Esophagus muscularis mucosa (tissue), 4 donors: ENCODE measurements at regions not wholly inside any gene's neighbourhood (a gene's known extent, or its start where the extent isn't known, plus 50 kb on each side); places are given as distances from the start of the nearest gene placed in this dataset.

Experiments
- DNase-seq: peaks from one replicate; pipeline ENCODE4 v3.0.0-alpha.2; 2017; ENCODE audit errors: extremely low spot score
- H3K27ac ChIP-seq, 4 donors: fragments of 200-600 bp; sonication (generic); replicated peaks in 1 of 4; 1 replicate in 3 of 4; 2 replicates in 1 of 4; pipeline ENCODE4 v1.5.1; 2016 to 2019; ENCODE audit warnings: mild to moderate bottlenecking in 1 of 4
- H3K27me3 ChIP-seq, 4 donors: fragments of 200-600 bp; sonication (generic); one replicate each; pipeline versions ENCODE4 v1.5.1 to v1.6.0; 2016 to 2019
- H3K36me3 ChIP-seq, 4 donors: fragments of 200-600 bp; sonication (generic); one replicate each; pipeline ENCODE4 v1.5.1; 2016 to 2019
- H3K4me1 ChIP-seq, 4 donors: fragments of 200-600 bp; sonication (generic); one replicate each; pipeline ENCODE4 v1.5.1; 2016 to 2019
- H3K4me3 ChIP-seq, 4 donors: fragments of 200-600 bp; sonication (generic); 1 replicate in 2 of 4; 2 replicates in 2 of 4; pipeline ENCODE4 v1.5.1; 2016 to 2019; ENCODE audit warnings: mild to moderate bottlenecking in 4 of 4, moderate library complexity in 1 of 4
- H3K9me3 ChIP-seq, 4 donors: fragments of 200-600 bp; sonication (generic); 1 replicate in 3 of 4; 2 replicates in 1 of 4; pipeline ENCODE4 v1.5.1; 2016 to 2019
- CTCF ChIP-seq, 3 experiments: fragments of 200-600 bp in 2 of 3; fragments of 450-650 bp in 1 of 3; sonication (generic) in 2 of 3; IDR thresholded peaks; one replicate each; pipeline ENCODE4 v1.5.1; 2017 to 2019; ENCODE audit warnings: antibody characterized with exemption in 3 of 3, mild to moderate bottlenecking in 2 of 3, moderate library complexity in 1 of 3
- EP300 ChIP-seq: sonication (generic); formaldehyde crosslinking; IDR thresholded peaks from one replicate; pipeline ENCODE4 v1.6.1; 2017; ENCODE audit warnings: antibody characterized with exemption
- POLR2A ChIP-seq: fragments of 450-650 bp; IDR thresholded peaks from one replicate; pipeline ENCODE4 v1.6.1; 2017; ENCODE audit warnings: antibody characterized with exemption, moderate library complexity, mild to moderate bottlenecking, low read depth
- POLR2AphosphoS5 ChIP-seq, 2 donors: sonication (generic); formaldehyde crosslinking; IDR thresholded peaks; one replicate each; pipeline ENCODE4 v1.6.1; 2017; ENCODE audit warnings: antibody characterized with exemption in 2 of 2
- WGBS: methylation state at CpG from one replicate; pipeline ENCODE4 v1.1.5; 2018; 5-methylcytosine and 5-hydroxymethylcytosine counted together
- intact Hi-C: fragments of 100-400 bp; cut with DNase I; formaldehyde crosslinking; loops from one replicate; pipeline ENCODE4 v1.15.1; 2023

- peaks cover 0 to 26% (median 17%) of the 10 kb centered on the region in 4 donors for H3K4me1 ChIP-seq
- H3K9me3 ChIP-seq, result no peaks in the 10 kb centered on the region
- no peak overlapping the region for H3K27ac ChIP-seq
- intact Hi-C loops, result no loop called here
- no peak overlapping the region for H3K4me3 ChIP-seq
- no peaks in the 10 kb centered on the region for H3K27me3 ChIP-seq
- TF ChIP-seq POLR2A, result no peak
- TF ChIP-seq POLR2AphosphoS5 (IDR thresholded peaks at IDR 0.05), result no peak
- TF ChIP-seq CTCF (IDR thresholded peaks at IDR 0.05), result no peak
- TF ChIP-seq EP300, result no peak
- H3K36me3 ChIP-seq, result no peaks in the 10 kb centered on the region
- 74% methylated on average over 9 of the region's 9 CpGs for WGBS
- DNase-seq, result no peak
These were observed 96.9 kb upstream of the ADTRP start for GRCh38 chr6:11875325-11876109.

DNA sequence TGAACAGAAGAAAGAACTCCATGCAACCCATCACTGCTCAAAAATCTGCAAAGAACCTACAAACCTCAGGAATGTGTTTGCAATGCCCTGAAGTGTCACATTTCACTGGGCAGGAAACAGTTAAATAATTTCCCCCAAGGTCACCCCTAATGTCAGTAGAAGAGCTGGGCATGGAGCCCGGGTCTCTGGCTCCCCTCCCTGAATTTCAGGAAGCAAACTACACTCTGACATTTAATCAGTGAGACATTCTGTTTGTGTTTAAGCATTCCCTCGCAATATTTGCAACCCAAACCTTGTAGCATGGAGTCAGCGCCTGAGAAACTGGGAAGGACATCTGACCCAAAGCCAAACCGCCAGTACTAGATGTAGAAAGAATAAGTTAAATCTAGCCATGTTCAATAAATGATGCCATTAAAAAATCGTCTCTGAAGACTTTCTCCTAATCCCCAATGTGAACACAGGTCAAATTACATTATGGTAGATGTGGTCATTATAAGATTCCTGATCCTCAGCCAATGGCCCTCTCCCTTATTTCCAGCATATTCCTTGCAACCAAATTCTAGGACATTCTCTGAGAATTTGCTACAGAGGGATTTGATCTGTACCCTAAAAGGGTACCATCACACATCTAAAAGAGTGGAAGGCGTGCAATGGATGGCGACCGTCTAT, 91.2 kb upstream of the ADTRP start:
- Histone ChIP-seq H3K36me3 (no peaks in the 10 kb centered on the region), H3K9me3 (no peaks in the 10 kb centered on the region), H3K27ac (no peak overlapping the region), H3K4me3 (no peak overlapping the region), H3K4me1 (peaks cover 6 to 15% (median 14%) of the 10 kb centered on the region in 4 donors), H3K27me3 (no peaks in the 10 kb centered on the region)
- no peak for TF ChIP-seq POLR2A
- no peak for TF ChIP-seq POLR2AphosphoS5 (IDR thresholded peaks at IDR 0.05)
- no peak for TF ChIP-seq EP300
- no peak for TF ChIP-seq CTCF (IDR thresholded peaks at IDR 0.05)
- no peak for DNase-seq
- intact Hi-C loops, result no loop called here
- 50% methylated on average over 8 of the region's 8 CpGs for WGBS

DNA sequence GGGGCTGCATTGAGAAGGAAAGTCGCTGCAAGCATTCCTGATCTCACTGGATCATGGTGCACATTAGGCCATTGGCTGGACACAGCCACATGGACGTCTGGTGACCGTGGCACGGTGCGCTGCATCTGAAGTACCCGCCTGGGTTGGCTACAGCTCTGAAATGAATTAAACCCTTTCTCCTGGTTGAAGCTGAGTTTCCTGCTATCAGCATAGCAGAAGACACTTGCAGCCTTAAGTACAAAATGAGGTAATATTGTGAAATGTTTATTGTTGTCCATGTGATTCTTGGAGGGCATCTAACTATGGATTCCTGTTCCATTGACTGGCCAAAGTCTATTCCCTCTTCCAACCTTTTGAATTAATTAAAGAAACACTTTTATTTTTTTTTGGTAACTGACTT, 89.8 kb upstream of the ADTRP start:
- Histone ChIP-seq H3K4me1 (peaks cover 6 to 15% (median 14%) of the 10 kb centered on the region in 4 donors), H3K9me3 (no peaks in the 10 kb centered on the region), H3K4me3 (no peak overlapping the region), H3K27me3 (no peaks in the 10 kb centered on the region), H3K36me3 (no peaks in the 10 kb centered on the region), H3K27ac (no peak overlapping the region)
- TF ChIP-seq EP300 (no peak), POLR2A (no peak), POLR2AphosphoS5 (IDR thresholded peaks at IDR 0.05) (no peak), CTCF (IDR thresholded peaks at IDR 0.05) (no peak)
- WGBS, result 87% methylated on average over 6 of the region's 6 CpGs
- intact Hi-C loops, result no loop called here
- no peak for DNase-seq

GRCh38 chr6:11865680-11866300, 87.2 kb upstream of the ADTRP start:
- Histone ChIP-seq H3K4me1 (peaks cover 6 to 15% (median 14%) of the 10 kb centered on the region in 4 donors), H3K9me3 (no peaks in the 10 kb centered on the region), H3K27me3 (no peaks in the 10 kb centered on the region), H3K36me3 (no peaks in the 10 kb centered on the region), H3K27ac (no peak overlapping the region), H3K4me3 (no peak overlapping the region)
- 94% methylated on average over 8 of the region's 8 CpGs for WGBS
- intact Hi-C loops, result no loop called here
- DNase-seq, result no peak
- TF ChIP-seq EP300, result no peak
- TF ChIP-seq POLR2AphosphoS5 (IDR thresholded peaks at IDR 0.05), result no peak
- no peak for TF ChIP-seq POLR2A

DNA sequence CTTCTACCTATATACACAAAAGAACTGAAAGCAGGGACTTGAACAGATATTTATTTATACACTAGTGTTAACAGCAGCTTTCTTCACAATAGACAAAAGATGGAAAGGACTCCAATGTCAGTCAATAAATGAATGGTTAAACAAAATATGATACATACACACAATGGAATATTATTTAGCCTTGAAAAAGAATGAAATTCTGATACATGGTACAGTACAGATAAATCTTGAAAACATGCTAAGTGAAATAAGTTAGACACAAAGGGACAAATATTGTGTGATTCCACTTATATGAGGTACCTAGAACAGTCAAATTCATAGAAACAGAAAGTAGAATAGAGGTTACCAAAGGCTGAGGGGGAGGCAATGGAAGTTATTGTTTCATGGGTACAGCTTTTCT, 79.8 kb upstream of the ADTRP start:
- intact Hi-C loops, result no loop called here
- H3K27me3 ChIP-seq, result no peaks in the 10 kb centered on the region
- no peak for TF ChIP-seq POLR2AphosphoS5 (IDR thresholded peaks at IDR 0.05)
- TF ChIP-seq POLR2A, result no peak
- TF ChIP-seq EP300, result no peak
- no peak for TF ChIP-seq CTCF (IDR thresholded peaks at IDR 0.05)
- no peaks in the 10 kb centered on the region for H3K36me3 ChIP-seq
- no peak overlapping the region for H3K4me3 ChIP-seq
- H3K9me3 ChIP-seq, result no peaks in the 10 kb centered on the region
- H3K27ac ChIP-seq, result no peak overlapping the region
- H3K4me1 ChIP-seq, result peaks cover 0 to 19% (median 15%) of the 10 kb centered on the region in 4 donors
- DNase-seq, result no peak
